ENCODE measurements at regions not wholly inside any gene's neighbourhood (a gene's known extent, or its start where the extent isn't known, plus 50 kb on each side); places are given as distances from the start of the nearest gene placed in this dataset.

- TF ChIP-seq EZH2phosphoT487 (IDR thresholded peaks at IDR 0.05; ENCODE audit: insufficient read depth, low read depth) (no peak), EZH2 (IDR thresholded peaks at IDR 0.05; ENCODE audit: insufficient read depth, poor library complexity, severe bottlenecking) (no peak)
These were observed 92.9 kb upstream of the PCBD1 start for GRCh38 chr10:70981171-70981836.
